ENCODE measurements at regions not wholly inside any gene's neighbourhood (a gene's known extent, or its start where the extent isn't known, plus 50 kb on each side); places are given as distances from the start of the nearest gene placed in this dataset.

GRCh38 chr5:4319478-4320128 lies 724.0 kb downstream of the IRX1 start:
- H3K4me1 ChIP-seq (ENCODE audit: insufficient read depth), result no peaks in the 10 kb centered on the region
- no peak overlapping the region for H3K4me3 ChIP-seq
- intact Hi-C loops (cut with DNase I), result no loop called here
- H3K27ac ChIP-seq, result no peak overlapping the region
- TF ChIP-seq EP300 (IDR thresholded peaks at IDR 0.05), result no peak
- TF ChIP-seq CTCF (IDR thresholded peaks at IDR 0.05), result no peak
- no peak for TF ChIP-seq POLR2A (IDR thresholded peaks at IDR 0.05)
- H3K9me3 ChIP-seq, result no peaks in the 10 kb centered on the region
- no peak for DNase-seq
- no peaks in the 10 kb centered on the region for H3K27me3 ChIP-seq
- 71 to 79% (median 71%) methylated on average over 16 of the region's 16 CpGs for WGBS, 3 donors
- H3K36me3 ChIP-seq, result no peaks in the 10 kb centered on the region

- H3K4me1 ChIP-seq (ENCODE audit: insufficient read depth), result no peaks in the 10 kb centered on the region
- no peak for DNase-seq
- H3K27ac ChIP-seq, result no peak overlapping the region
- WGBS, 3 donors, result 79 to 86% (median 86%) methylated on average over 2 of the region's 2 CpGs
- H3K4me3 ChIP-seq, result no peak overlapping the region
- no peaks in the 10 kb centered on the region for H3K27me3 ChIP-seq
- H3K9me3 ChIP-seq, result no peaks in the 10 kb centered on the region
- no peaks in the 10 kb centered on the region for H3K36me3 ChIP-seq
- TF ChIP-seq CTCF (IDR thresholded peaks at IDR 0.05), result no peak
- intact Hi-C loops (cut with DNase I), result no loop called here
Measured at GRCh38 chr5:4330327-4330726, 734.7 kb downstream of the IRX1 start.

GRCh38 chr5:4335078-4335477 lies 739.4 kb downstream of the IRX1 start:
- TF ChIP-seq CTCF (IDR thresholded peaks at IDR 0.05), result no peak
- TF ChIP-seq EP300 (IDR thresholded peaks at IDR 0.05), result no peak
- TF ChIP-seq POLR2A (IDR thresholded peaks at IDR 0.05), result no peak
- 48 to 70% (median 48%) methylated on average over 2 of the region's 2 CpGs for WGBS, 3 donors
- H3K36me3 ChIP-seq, result no peaks in the 10 kb centered on the region
- no peak for DNase-seq
- H3K9me3 ChIP-seq, result no peaks in the 10 kb centered on the region
- no peak overlapping the region for H3K27ac ChIP-seq
- H3K4me3 ChIP-seq, result no peak overlapping the region
- no peaks in the 10 kb centered on the region for H3K4me1 ChIP-seq (ENCODE audit: insufficient read depth)
- intact Hi-C loops (cut with DNase I), result no loop called here
- H3K27me3 ChIP-seq, result no peaks in the 10 kb centered on the region

GRCh38 chr5:4337519-4337918 lies 741.9 kb downstream of the IRX1 start:
- TF ChIP-seq CTCF (IDR thresholded peaks at IDR 0.05) (no peak), POLR2A (IDR thresholded peaks at IDR 0.05) (no peak), EP300 (IDR thresholded peaks at IDR 0.05) (no peak)
- H3K4me1 ChIP-seq (ENCODE audit: insufficient read depth), result no peaks in the 10 kb centered on the region
- no peak overlapping the region for H3K27ac ChIP-seq
- H3K36me3 ChIP-seq, result no peaks in the 10 kb centered on the region
- no peak for DNase-seq
- no peaks in the 10 kb centered on the region for H3K9me3 ChIP-seq
- H3K4me3 ChIP-seq, result no peak overlapping the region
- 62 to 76% (median 74%) methylated on average over 3 of the region's 3 CpGs for WGBS, 3 donors
- H3K27me3 ChIP-seq, result no peaks in the 10 kb centered on the region
- intact Hi-C loops (cut with DNase I), result no loop called here

Data from ovary (tissue), 7 donors.